Loucy (cell line): ENCODE measurements at regions not wholly inside any gene's neighbourhood (a gene's known extent, or its start where the extent isn't known, plus 50 kb on each side); places are given as distances from the start of the nearest gene placed in this dataset.

Source experiments
- H2AFZ ChIP-seq: fragments of 200-600 bp; sonication (generic); 2 replicates; pipeline ENCODE4 v1.6.0; 2016; ENCODE audit warnings: antibody characterized with exemption, mild to moderate bottlenecking, low read length, moderate library complexity
- H3F3A ChIP-seq: fragments of 200-600 bp; 2 replicates; pipeline ENCODE4 v1.6.0; 2016; ENCODE audit warnings: antibody characterized with exemption, low read depth, mild to moderate bottlenecking
- H3K27me3 ChIP-seq: fragments of 200-600 bp; sonication (generic); 2 replicates; pipeline ENCODE4 v1.6.1; 2014; ENCODE audit warnings: low read length, mild to moderate bottlenecking; ENCODE audit not compliant: insufficient read depth, poor library complexity, severe bottlenecking
- H3K36me3 ChIP-seq: fragments of 200-600 bp; sonication (generic); 2 replicates; pipeline ENCODE4 v1.6.1; 2016; ENCODE audit warnings: low read length; ENCODE audit not compliant: insufficient read depth
- H3K4me1 ChIP-seq: fragments of 200-600 bp; sonication (generic); 2 replicates; pipeline ENCODE4 v1.5.1; 2014; ENCODE audit warnings: low read length, mild to moderate bottlenecking; ENCODE audit not compliant: insufficient read depth, poor library complexity, severe bottlenecking
- H3K4me2 ChIP-seq: fragments of 200-600 bp; sonication (generic); 2 replicates; pipeline ENCODE4 v1.6.0; 2014; ENCODE audit warnings: antibody characterized with exemption, low read length, low read depth, mild to moderate bottlenecking; ENCODE audit not compliant: poor library complexity, severe bottlenecking
- H3K4me3 ChIP-seq: fragments of 200-600 bp; sonication (generic); 2 replicates; pipeline ENCODE4 v1.5.1; 2014; ENCODE audit warnings: low read length, mild to moderate bottlenecking, mixed read lengths; ENCODE audit not compliant: poor library complexity, severe bottlenecking
- H3K79me2 ChIP-seq: fragments of 200-600 bp; sonication (generic); 2 replicates; pipeline ENCODE4 v1.6.1; 2014; ENCODE audit warnings: low read length; ENCODE audit not compliant: insufficient read depth
- H3K9ac ChIP-seq: fragments of 200-600 bp; sonication (generic); 2 replicates; pipeline ENCODE4 v1.6.0; 2014; ENCODE audit warnings: mild to moderate bottlenecking, low read depth, low read length, moderate library complexity; ENCODE audit not compliant: poor library complexity, severe bottlenecking
- H3K9me2 ChIP-seq: fragments of 200-600 bp; sonication (generic); replicated peaks from 2 replicates; pipeline ENCODE4 v1.6.1; 2016; ENCODE audit warnings: low read depth, low read length, mixed read lengths
- H3K9me3 ChIP-seq: fragments of 200-600 bp; sonication (generic); 2 replicates; pipeline ENCODE4 v1.6.1; 2014; ENCODE audit warnings: mild to moderate bottlenecking, antibody characterized with exemption, low read length, low read depth; ENCODE audit not compliant: insufficient read depth
- H4K20me1 ChIP-seq: fragments of 200-600 bp; sonication (generic); 2 replicates; pipeline ENCODE4 v1.6.0; 2014; ENCODE audit warnings: antibody characterized with exemption, low read length, mild to moderate bottlenecking; ENCODE audit not compliant: insufficient read depth, poor library complexity, severe bottlenecking
- CTCF ChIP-seq: fragments of 200-600 bp; sonication (generic); conservative IDR thresholded peaks from 2 replicates; pipeline ENCODE4 v1.5.1; 2014; ENCODE audit warnings: mild to moderate bottlenecking, antibody characterized with exemption, low read length
- EZH2phosphoT487 ChIP-seq: fragments of 200-600 bp; IDR thresholded peaks from 2 replicates; pipeline ENCODE4 v1.6.1; 2018; ENCODE audit warnings: antibody characterized with exemption, mild to moderate bottlenecking, moderate library complexity, borderline replicate concordance

- H3K9me2 ChIP-seq, result no peaks in the 10 kb centered on the region
- H3K9ac ChIP-seq, result no peak overlapping the region
- no peaks in the 10 kb centered on the region for H3K36me3 ChIP-seq
- no peaks in the 10 kb centered on the region for H3K27me3 ChIP-seq
- TF ChIP-seq CTCF (no peak), EZH2phosphoT487 (no peak)
- H3K4me3 ChIP-seq, result no peak overlapping the region
- H3F3A ChIP-seq, result no peaks in the 10 kb centered on the region
- H3K4me2 ChIP-seq, result no peak overlapping the region
- no peak overlapping the region for H2AFZ ChIP-seq
- no peaks in the 10 kb centered on the region for H4K20me1 ChIP-seq
- H3K4me1 ChIP-seq, result no peaks in the 10 kb centered on the region
- no peaks in the 10 kb centered on the region for H3K9me3 ChIP-seq
- no peaks in the 10 kb centered on the region for H3K79me2 ChIP-seq
Measured at GRCh38 chr3:86562090-86562489, 428.9 kb downstream of the VGLL3 start.

- no peaks in the 10 kb centered on the region for H3K9me3 ChIP-seq
- no peaks in the 10 kb centered on the region for H3K79me2 ChIP-seq
- TF ChIP-seq CTCF (no peak), EZH2phosphoT487 (no peak)
- H3K27me3 ChIP-seq, result no peaks in the 10 kb centered on the region
- H2AFZ ChIP-seq, result no peak overlapping the region
- H3K9me2 ChIP-seq, result no peaks in the 10 kb centered on the region
- no peaks in the 10 kb centered on the region for H3K36me3 ChIP-seq
- H3K4me2 ChIP-seq, result no peak overlapping the region
- no peak overlapping the region for H3K9ac ChIP-seq
- H3K4me1 ChIP-seq, result no peaks in the 10 kb centered on the region
- no peaks in the 10 kb centered on the region for H3F3A ChIP-seq
- H3K4me3 ChIP-seq, result no peak overlapping the region
- no peaks in the 10 kb centered on the region for H4K20me1 ChIP-seq
Measured at GRCh38 chr3:86561215-86561614, 429.7 kb downstream of the VGLL3 start.

GRCh38 chr3:86554383-86554782, 436.6 kb downstream of the VGLL3 start:
- Histone ChIP-seq H3K4me2 (no peak overlapping the region), H2AFZ (no peak overlapping the region), H3F3A (no peaks in the 10 kb centered on the region), H3K27me3 (no peaks in the 10 kb centered on the region), H3K9ac (no peak overlapping the region), H3K36me3 (no peaks in the 10 kb centered on the region), H3K4me3 (no peak overlapping the region), H3K79me2 (no peaks in the 10 kb centered on the region), H3K9me3 (no peaks in the 10 kb centered on the region), H4K20me1 (no peaks in the 10 kb centered on the region), H3K9me2 (no peaks in the 10 kb centered on the region), H3K4me1 (no peaks in the 10 kb centered on the region)
- no peak for TF ChIP-seq CTCF
- TF ChIP-seq EZH2phosphoT487, result no peak
